Right renal pelvis (tissue), 4 donors: ENCODE measurements at regions not wholly inside any gene's neighbourhood (a gene's known extent, or its start where the extent isn't known, plus 50 kb on each side); places are given as distances from the start of the nearest gene placed in this dataset.

Source experiments
- DNase-seq, 4 donors: peaks; one replicate each; pipeline ENCODE4 v3.0.0-alpha.2; 2013; ENCODE audit warnings: low read depth in 4 of 4, low spot score in 3 of 4, missing footprints in 1 of 4

DNA sequence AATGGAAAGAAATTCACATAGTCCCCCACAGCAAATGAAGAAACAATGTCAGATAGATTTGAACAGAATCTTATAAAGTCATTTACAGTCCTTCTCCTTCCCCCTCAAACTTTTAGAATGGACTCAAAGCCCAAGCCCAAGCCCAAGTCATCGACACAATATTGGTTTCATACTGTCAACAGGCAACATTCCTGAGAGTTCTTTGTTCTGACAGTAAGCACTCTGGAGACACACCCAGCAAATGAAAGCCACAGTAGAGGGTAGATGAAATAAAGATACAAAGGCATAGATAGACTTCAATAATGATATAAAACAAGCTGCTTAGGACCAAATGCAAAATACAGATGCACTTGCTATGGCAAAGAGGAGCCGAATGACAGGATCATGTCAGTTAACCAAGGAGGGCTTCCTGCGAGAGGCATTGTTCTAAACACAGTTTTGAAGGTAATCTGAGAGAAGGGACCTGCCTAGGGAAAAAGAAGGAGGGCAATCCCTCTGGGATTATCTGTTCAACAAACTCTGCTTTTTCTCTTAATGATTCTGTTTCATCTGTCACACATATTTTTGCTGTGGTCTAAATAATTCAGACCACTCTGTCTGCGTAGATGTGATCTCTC, 97.1 kb upstream of the MAP4K3 start:
- no peak for DNase-seq

DNA sequence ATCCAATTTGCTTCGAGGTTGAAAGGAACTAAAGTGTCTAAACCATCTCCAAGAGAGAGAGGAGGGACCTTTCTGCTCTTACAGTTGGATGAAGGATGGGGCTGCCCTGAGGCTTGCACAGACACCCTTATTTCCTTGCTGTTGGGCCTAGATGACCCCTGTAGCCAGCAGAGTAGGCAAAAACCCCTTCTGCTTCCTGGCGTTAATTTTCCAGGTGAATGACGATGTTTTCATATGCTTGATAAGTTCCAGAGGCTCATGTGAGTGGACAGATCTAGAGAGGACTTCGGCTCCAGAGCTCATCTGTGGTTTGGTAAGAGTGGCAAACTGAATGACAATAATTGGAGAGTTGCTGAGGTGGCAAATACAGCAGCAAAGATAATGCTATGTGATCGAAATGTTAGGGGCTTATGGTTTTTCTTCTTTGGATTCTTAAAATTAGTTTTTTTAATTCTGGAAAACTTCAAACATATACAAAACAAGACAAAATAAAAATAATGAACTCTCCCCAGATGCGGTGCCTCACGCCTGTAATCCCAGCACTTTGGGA, 98.6 kb upstream of the MAP4K3 start:
- DNase-seq, result no peak

DNA sequence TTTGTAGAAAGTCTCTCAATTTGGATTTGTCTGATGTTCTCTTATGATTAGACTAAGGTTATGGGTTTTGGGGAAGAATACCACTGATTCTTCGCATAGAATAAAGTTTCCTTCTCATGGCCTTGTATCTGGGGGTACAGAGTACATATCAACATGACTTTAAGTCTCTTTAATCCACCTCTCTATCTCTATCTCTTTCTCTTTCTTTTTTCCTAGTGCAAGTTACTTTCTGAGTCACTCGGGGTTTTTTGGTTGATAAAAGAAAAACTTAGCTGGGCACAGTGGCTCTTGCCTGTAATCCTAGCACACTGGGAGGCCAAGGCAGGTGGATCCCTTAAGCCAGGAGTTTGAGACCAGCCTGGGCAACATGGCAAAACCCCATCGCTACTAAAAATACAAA, 100.1 kb upstream of the MAP4K3 start:
- no peak for DNase-seq

DNA sequence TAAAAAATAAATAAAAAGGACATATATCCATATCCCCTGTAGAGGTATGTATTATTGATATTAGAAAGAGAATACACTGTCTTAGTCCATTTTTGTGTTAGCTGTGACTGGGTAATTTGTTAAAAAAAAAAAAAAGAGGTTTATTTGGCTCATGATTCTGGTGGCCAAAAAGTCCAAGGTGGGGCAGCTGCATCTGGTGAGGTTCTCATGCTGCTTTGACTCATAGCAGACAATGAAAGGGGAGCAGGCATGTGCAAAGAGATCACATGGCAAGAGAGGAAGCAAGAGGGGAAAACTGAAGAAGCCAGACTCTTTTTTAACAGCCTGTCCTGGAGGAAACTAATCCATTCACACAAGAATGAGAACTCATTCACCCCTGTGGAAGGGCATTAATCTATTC, 101.6 kb upstream of the MAP4K3 start:
- no peak for DNase-seq

DNA sequence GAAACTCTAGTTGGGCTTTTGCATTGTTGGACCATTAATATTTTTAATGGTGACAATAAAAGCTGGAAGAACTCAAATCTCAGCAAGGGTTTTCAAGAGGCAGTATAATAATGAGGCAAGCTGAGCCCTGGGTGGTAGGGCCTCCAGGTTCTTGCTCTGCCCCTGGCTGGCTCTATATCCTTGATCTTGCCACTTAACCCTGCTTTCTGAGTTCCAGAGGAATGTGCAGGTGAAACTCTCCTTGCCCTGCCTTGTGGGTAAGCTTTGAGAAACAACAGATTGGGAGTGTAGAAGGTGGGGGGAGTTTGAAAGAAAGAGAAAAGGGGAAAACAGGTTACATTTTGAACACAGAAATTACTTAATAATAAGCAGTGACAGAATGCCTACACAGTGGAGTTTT, 103.3 kb upstream of the MAP4K3 start:
- no peak for DNase-seq

DNA sequence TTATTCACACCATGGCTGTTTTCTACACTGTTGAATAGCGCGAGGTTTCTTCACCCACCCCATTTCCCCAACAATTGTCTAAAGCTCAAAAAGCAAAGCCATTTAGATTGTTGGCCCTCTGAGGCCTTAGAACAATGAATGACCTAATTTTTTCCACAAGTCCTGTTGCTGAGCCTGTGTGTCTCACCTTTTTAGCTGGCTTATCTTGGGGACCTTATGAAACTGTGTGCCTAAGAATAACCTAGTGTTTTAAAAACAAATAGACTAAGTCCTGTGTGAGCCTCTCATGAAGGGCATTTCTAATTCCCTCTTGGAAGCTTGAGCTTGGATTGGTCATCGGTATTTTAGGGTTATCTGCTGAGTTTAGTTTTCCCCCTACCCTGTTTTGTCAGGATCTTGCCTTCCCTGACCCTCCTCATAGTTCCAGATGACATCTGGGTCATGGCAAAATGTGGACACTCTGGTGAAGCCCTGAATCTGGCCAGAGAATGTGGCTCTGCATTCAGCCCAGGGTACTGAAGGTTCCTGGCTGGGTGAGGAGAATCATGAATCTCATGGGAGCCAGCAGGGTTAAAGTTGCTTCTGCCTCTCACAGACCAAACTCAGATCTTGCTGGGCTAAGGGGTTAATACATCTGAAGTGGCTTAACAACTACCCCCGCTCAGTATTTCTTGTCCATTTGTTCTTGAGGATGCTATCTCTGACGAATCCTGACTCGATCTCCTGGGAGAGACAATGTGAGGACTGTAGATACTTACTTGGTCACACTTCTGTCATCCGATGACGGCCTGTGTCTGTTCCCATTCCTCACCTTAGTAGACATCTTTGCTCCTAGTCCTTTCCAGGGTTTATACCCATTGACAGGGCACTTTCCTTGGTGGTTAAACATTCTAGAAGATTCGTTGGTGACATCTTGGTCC, 104.2 kb upstream of the MAP4K3 start:
- DNase-seq, result no peak

DNA sequence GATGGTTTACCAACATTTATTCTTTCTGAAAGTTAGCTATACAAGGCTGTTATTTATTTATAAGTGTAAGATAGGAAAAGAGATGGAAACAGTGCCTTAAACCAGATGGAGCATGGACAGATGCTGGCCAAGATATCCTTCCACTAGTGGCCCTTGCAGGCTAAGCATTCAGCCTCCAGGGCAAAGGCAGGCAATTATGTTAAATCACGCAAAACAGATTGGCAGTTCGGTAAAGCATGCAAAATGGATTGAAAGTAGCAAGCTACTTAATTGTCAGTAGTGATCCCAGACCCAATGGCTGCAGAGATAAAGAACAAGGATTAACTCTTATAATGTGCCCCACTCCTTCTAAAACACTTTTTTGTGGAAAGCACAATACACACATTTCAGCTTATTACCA, 105.4 kb upstream of the MAP4K3 start:
- no peak for DNase-seq

DNA sequence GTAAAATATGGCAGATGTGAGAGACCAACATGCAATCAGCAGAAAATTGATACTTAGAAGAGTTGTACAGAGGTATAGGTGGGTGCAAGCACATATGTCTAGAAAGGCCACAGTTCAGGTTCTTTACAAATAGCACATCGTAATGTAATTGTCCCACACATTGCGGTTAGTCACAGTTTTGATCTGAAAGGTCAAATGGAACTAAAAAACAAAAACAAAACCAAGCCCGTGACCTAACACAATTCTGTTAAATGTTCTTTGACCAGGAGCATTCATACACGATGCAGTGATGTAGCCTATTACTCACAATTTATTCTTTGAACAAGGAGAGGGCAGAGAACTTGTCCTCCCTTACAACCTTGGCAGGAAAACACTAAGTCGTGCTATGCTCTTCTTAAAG, 108.9 kb upstream of the MAP4K3 start:
- no peak for DNase-seq

DNA sequence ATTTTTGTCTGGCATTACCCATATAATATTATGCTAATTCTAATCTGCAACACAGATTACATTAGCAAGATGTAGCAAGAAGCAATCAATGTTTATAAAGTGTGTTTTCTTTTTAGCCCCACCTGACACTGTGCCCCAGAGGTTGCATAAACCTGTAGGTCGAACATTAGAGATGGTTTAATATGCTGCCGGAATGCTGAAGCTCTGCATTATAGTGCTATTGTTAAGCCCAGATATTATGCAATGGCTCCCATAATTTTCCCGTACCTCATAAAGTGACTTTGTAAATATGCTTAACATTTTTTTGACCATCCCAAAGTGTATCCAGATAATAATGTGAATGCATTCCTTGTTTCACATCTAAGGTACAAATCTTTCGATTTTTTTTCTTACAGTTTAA, 109.3 kb upstream of the MAP4K3 start:
- no peak for DNase-seq

DNA sequence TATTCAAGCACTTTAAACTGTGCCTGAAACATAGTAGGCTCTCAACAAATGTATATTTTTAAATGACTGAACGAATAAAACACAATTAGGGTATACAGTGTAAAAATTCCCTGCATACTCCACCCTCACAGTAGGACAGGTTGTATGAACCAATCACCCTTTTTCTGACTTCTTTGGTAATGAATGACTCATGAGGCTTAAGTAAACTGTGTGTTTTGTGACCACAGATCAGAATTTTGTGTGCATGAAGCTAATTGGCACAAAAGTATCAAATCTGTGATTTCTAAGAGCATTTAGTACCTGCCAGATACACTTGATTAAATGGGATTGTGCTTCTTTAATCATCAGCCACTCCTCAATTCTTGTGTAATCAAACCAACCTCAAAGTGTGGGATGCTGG, 109.9 kb upstream of the MAP4K3 start:
- no peak for DNase-seq

DNA sequence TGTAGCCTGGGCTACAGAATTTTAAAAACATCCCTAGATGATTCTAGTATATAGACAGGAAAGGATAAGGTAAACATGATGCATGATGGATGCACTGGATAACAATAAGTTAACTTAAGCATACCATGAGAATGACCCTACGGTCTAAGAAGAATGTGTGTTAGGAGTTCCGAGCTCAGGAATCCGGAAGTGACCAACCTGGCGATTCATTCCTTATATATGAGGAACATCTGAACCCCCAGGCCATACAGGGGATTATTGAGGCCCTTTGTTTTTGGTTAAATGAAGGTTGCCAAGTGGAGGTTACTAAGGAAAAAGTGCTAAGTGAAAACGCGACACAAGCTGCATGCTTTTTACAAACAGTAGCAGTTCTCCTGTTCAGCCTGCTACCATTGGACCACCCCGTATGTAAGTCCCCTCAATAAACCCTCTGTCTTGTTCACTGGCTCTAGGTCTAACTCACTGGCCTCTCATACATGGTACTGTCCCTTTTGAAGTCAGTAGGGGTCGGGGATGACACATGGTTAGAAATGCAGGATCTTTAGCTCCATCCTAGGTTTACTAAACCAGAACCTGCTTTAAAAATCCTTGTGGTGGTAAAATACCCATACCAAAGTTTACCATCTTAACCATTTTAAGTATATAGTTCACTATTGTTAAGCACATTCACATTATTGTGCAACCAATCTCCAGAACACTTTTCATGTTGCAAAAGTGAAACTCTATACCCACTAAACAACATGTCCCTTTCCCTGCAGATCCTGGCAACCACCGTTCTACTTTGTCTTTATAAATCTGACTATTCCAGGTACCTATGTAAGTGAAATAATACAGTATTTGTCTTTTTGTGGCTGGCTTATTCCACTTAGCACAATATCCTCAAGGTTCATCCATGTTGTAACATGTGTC, 111.0 kb upstream of the MAP4K3 start:
- DNase-seq, result no peak

DNA sequence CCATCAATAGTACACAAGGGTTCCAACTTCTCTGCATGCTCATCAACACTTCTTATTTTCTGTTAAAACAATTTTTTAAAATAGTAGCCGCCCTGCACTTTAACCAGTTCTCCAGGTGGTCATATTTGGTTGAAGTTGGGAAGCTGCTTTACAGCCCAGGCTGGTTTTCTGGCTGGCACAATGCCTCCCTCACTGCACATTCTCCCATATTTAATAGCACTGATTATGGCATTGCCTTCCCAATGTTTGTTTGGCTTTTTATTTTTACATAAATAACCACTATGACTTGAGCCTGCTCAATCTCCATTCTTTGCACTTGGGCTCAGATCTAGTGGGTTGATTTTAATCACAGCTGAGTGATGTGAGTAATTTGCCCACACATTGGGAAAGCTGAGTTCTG, 111.9 kb upstream of the MAP4K3 start:
- no peak for DNase-seq

DNA sequence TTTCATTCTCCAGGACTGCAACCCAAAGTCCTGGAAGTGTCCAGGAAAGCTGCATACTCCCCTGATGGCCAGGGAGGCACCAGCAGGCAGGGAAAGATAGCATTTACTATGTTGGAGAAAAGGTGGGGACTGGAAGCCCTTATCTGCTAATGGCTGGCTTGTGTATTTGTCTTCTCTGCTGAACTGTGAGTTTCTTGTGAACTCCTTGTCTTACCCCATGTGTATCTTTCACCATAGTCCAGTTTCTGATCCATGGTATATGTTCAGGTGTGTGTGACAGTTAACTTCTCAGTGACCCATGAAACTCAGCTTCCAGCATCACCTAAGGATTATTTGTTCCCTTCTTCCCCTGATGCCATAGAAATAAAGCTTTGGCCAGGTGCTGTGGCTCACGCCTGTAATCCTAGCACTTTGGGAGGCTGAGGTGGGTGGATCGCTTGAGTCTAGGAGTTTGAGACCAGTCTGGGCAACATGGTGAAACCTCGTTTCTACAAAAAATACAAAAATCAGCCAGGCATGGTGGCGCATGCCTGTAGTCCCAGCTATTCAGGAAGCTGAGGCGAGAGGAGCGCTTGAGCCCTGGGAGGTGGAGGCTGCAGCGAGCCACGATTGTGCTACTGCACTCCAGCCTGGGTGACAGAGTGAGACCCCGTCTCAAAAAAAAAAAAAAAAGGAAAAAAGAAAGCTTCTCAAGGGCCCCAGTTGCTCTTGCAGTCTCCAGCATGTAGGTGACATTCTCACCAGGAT, 112.8 kb upstream of the MAP4K3 start:
- DNase-seq, result no peak

DNA sequence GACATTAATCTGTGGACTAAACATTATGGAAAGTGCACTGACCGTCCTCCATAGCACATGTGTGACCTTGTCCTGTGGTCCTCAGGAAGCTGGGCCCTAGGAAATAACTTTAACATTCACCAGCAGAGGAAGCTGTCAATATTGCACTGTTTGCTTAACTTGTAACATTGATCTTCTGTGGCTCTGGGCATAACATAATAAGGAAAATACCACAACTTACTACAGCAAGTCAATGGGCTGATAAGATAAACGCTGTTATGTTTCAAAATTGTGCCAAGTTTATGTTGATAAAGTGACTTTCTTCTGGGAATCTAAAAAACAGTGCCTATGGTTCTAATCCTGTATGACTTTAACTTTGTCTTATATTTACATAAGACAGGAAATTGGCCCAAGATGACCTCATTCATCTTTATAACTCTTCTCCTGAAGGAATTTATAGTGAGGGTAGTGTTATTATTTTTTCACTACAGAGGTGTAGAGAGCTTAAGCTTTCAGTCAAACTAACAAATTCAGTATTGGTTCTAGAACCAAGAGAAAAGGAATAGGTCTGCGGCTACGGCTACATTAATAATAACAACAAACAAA, 113.7 kb upstream of the MAP4K3 start:
- no peak for DNase-seq

DNA sequence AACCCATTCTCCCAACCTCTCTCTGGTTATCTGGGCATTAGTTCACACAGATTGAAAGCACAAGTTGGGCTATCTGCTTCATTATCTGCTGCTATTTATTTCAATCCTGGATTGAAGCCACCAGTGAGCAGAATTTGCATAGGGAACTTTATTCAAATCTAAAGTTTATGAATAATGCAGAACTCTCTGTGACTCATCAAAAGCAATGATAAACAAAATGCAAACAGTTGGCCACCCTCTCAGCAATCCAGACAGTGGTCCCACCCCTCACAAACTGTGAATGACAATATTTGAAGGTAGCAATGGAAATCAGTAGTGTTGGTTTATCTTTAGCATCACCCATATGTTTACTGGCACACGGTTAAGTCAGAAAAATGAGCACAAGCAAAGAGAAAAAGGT, 106.8 kb upstream of the TMEM178A start:
- DNase-seq, result no peak

DNA sequence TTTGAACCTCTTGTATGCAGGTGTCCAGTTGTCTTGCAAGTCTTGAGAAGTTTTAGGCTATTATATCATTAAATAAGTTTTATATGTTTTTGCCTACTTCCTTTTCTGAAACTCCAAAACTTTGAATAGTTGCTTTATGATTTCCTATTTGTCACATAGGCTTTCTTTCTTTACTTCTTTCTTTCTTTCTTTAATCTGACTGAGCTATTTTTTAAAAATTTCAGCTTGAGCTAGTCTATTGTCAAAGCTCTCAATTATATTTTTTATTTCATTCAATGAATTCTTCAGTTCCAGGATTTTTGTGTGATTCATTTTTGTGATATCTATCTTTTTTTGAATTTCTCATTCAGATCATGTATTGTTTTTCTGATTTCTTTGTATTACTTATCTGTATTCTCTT, 102.1 kb upstream of the TMEM178A start:
- no peak for DNase-seq

DNA sequence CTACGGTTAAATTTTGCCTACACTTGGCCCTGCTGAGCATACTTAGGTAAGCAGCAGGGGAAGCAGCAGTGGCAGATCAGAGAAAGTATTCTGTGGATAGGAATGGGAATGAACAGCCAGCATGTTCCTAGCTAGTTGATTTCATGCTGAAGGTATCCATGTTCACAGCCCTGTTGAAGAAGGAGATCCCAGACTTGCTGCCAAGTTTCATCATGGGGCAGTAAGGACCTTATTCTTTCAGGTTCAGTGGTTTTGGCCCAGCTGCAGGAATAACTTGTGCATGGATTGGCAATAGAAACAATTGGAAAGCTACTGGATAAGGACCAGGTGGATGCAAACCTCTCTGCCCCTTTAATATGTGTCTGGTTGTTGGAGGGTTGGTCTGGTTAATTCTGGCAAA, 98.2 kb upstream of the TMEM178A start:
- no peak for DNase-seq

DNA sequence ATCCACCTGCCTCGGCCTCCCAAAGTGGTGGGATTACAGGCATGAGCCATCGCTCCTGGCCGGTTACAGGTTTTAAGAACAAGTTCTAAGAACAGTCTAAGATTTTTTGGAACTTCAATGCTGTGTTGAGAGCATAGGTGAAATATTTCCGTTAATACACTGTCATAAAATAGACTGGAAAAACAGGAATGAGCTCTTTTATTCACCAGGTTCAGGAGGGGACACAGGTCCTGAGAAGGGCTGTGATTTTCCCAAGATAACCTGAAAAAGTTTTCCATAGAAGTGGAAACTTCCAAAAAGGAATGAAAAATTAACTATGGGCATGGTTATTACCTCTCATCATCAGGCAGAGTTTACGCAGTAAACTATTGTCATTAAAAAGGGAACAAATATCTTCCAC, 97.6 kb upstream of the TMEM178A start:
- DNase-seq, result no peak

DNA sequence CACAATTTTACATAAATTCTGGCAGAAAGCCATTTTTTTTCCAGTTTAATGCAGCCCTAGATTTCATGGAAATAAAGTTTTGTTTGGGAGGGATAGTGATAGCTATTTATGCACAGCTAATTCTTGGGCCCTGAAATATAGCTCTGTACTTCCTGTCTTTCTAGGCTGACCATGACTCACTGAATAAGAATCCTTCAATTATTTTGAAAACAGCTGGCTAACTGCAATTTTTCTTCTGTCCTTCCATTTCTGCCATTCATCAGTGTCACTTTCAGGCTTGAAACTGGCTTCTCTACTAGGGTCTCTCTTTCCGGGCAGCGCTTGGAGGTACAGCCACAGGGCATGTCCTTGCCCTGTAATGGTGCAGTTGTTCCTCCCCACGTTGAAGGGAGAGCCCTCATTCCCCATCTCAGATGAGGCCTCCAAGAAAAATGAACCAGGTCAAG, 97.1 kb upstream of the TMEM178A start:
- DNase-seq, result peak in 3 of 4 donors; percentile 38 to 66 (median 63)

DNA sequence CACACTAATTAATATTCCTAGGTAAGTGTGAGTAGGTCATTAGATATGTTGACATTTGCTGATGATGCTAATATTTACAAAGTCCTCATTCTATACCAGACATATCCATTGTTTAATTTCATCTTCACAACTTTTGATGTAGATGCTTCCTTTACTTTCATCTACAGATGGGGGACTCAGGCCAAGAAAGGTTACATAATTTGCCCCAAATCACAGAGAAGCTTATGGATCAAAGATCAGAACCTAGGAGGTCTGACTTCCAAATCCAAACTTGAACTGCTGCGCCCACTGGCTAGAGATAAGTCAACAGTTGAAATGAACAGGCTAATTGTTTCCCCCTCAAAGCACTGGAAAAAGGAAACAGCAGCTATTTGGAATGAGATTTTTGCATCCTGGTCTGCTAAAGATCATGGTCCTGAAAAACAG, 95.6 kb upstream of the TMEM178A start:
- DNase-seq, result no peak
